IMR-90 (cell line): ENCODE measurements at regions not wholly inside any gene's neighbourhood (a gene's known extent, or its start where the extent isn't known, plus 50 kb on each side); places are given as distances from the start of the nearest gene placed in this dataset.

ENCODE experiments used
- ATAC-seq: fragments of 200-7000 bp; cut with Tn5 transposase; 2 replicates; pipeline ENCODE4 v1.9.1; 2020; ENCODE audit warnings: low read depth, mild to moderate bottlenecking, moderate library complexity
- BruUV-seq: library from RNA; stranded (reverse); fragments of 400-500 nt; replicated peaks from 2 replicates; lab custom pipeline; 2021; lab: Mats Ljungman, UMichigan
- CTCF ChIA-PET: fragments of 300-600 bp; formaldehyde crosslinking; extraction: SDS; loops from one replicate; lab custom pipeline; 2021; ENCODE audit warnings: antibody characterized with exemption; lab: Yijun Ruan, JAX
- POLR2A ChIA-PET: fragments of 300-600 bp; sonication (Branson Sonifier 250); formaldehyde crosslinking; loops from one replicate; lab custom pipeline; 2022; ENCODE audit warnings: antibody characterized with exemption; ENCODE audit not compliant: unreplicated experiment; lab: Charles Lee
- DNase-seq: peaks from one replicate; pipeline ENCODE4 v3.0.0; 2013
- H2AFZ ChIP-seq: replicated peaks from 2 replicates; pipeline ENCODE3; 2013; ENCODE audit warnings: low read length, mild to moderate bottlenecking; ENCODE audit not compliant: poor library complexity
- H2AK5ac ChIP-seq: 2 replicates; pipeline ENCODE4 v1.6.1; 2013; ENCODE audit warnings: low read depth, low read length, inconsistent platforms
- H2AK9ac ChIP-seq: replicated peaks from 2 replicates; pipeline ENCODE3; 2013; ENCODE audit warnings: mild to moderate bottlenecking, low read depth, low read length, moderate library complexity; ENCODE audit not compliant: poor library complexity
- H2BK120ac ChIP-seq: 2 replicates; pipeline ENCODE4 v1.6.1; 2013; ENCODE audit warnings: low read depth, low read length, inconsistent platforms
- H2BK15ac ChIP-seq: 3 replicates; pipeline ENCODE4 v1.6.1; 2013; ENCODE audit warnings: low read depth, low read length, inconsistent platforms
- H2BK20ac ChIP-seq: 2 replicates; pipeline ENCODE4 v1.6.1; 2013; ENCODE audit warnings: low read depth, mild to moderate bottlenecking, inconsistent platforms, low read length, moderate library complexity
- H2BK5ac ChIP-seq: 2 replicates; pipeline ENCODE4 v1.6.1; 2013; ENCODE audit warnings: mild to moderate bottlenecking, low read depth, low read length, inconsistent platforms; ENCODE audit not compliant: poor library complexity, severe bottlenecking
- H3K14ac ChIP-seq: replicated peaks from 2 replicates; pipeline ENCODE4 v1.6.1; 2013; ENCODE audit warnings: low read depth, low read length, inconsistent platforms
- H3K18ac ChIP-seq: 2 replicates; pipeline ENCODE4 v1.6.1; 2013; ENCODE audit warnings: low read depth, low read length, control low read depth
- H3K23ac ChIP-seq: 2 replicates; pipeline ENCODE4 v1.6.1; 2013; ENCODE audit warnings: low read depth, low read length, inconsistent platforms
- H3K27ac ChIP-seq: 2 replicates; pipeline ENCODE4 v1.5.1; 2013; ENCODE audit warnings: mild to moderate bottlenecking, control low read depth, low read length; ENCODE audit not compliant: insufficient read depth
- H3K27me3 ChIP-seq: 2 replicates; pipeline ENCODE4 v1.6.1; 2013; ENCODE audit warnings: low read length; ENCODE audit not compliant: control insufficient read depth, insufficient read depth
- H3K36me3 ChIP-seq: 2 replicates; pipeline ENCODE4 v1.6.1; 2013; ENCODE audit warnings: low read length, mixed read lengths; ENCODE audit not compliant: control insufficient read depth, insufficient read depth
- H3K4ac ChIP-seq: 2 replicates; pipeline ENCODE4 v1.6.1; 2013; ENCODE audit warnings: low read depth, low read length, inconsistent platforms
- H3K4me1 ChIP-seq: 2 replicates; pipeline ENCODE4 v1.6.1; 2013; ENCODE audit warnings: low read length, mixed read lengths; ENCODE audit not compliant: control insufficient read depth, insufficient read depth
- H3K4me2 ChIP-seq: 2 replicates; pipeline ENCODE4 v1.6.1; 2013; ENCODE audit warnings: low read depth, mild to moderate bottlenecking, control low read depth, low read length, moderate library complexity
- H3K4me3 ChIP-seq: 2 replicates; pipeline ENCODE4 v1.5.1; 2013; ENCODE audit warnings: low read depth, mild to moderate bottlenecking, control low read depth, low read length, moderate library complexity; ENCODE audit not compliant: insufficient read depth
- H3K56ac ChIP-seq: 2 replicates; pipeline ENCODE4 v1.6.1; 2013; ENCODE audit warnings: low read length, inconsistent platforms; ENCODE audit not compliant: insufficient read depth; ENCODE audit errors: extremely low read depth
- H3K79me1 ChIP-seq, 2 experiments: 2 replicates each; pipeline ENCODE4 v1.6.1; 2013; ENCODE audit warnings: low read length in 2 of 2, inconsistent platforms in 1 of 2, low read depth in 1 of 2
- H3K9ac ChIP-seq: 2 replicates; pipeline ENCODE4 v1.6.1; 2013; ENCODE audit warnings: low read depth, low read length, control low read depth
- H3K9me1 ChIP-seq: 2 replicates; pipeline ENCODE4 v1.6.1; 2013; ENCODE audit warnings: low read length, inconsistent platforms; ENCODE audit not compliant: insufficient read depth
- H3K9me3 ChIP-seq: 2 replicates; pipeline ENCODE4 v1.6.1; 2013; ENCODE audit warnings: low read length; ENCODE audit not compliant: control insufficient read depth, insufficient read depth
- H4K20me1 ChIP-seq: 2 replicates; pipeline ENCODE4 v1.6.1; 2013; ENCODE audit warnings: low read length, inconsistent platforms; ENCODE audit not compliant: insufficient read depth
- H4K5ac ChIP-seq: 2 replicates; pipeline ENCODE4 v1.6.1; 2013; ENCODE audit warnings: mild to moderate bottlenecking, low read depth, low read length, control low read depth
- H4K8ac ChIP-seq, 2 experiments: 2 replicates each; pipeline ENCODE4 v1.6.1; 2013; ENCODE audit warnings: low read depth in 2 of 2, low read length in 2 of 2, control low read depth in 1 of 2, inconsistent platforms in 1 of 2
- H4K91ac ChIP-seq: 2 replicates; pipeline ENCODE4 v1.6.1; 2013; ENCODE audit warnings: low read depth, low read length, inconsistent platforms; ENCODE audit not compliant: insufficient read depth
- CEBPB ChIP-seq: IDR thresholded peaks from 2 replicates; pipeline ENCODE4 v1.6.1; 2012; ENCODE audit warnings: low read depth, low read length, improper control_type of control experiment
- MAFK ChIP-seq: IDR thresholded peaks from 2 replicates; pipeline ENCODE4 v1.6.1; 2012; ENCODE audit warnings: low read depth, low read length, improper control_type of control experiment
- WGBS, 2 experiments: methylation state at CpG; one replicate each; pipeline versions ENCODE4 v1.1.5 to v1.1.7; 2013; ENCODE audit warnings: missing lambda C conversion rate in 2 of 2; ENCODE audit not compliant: insufficient read length in 1 of 2; ENCODE audit errors: extremely low coverage in 2 of 2; 5-methylcytosine and 5-hydroxymethylcytosine counted together
- dilution Hi-C: fragments of 300-500 bp; cut with HindIII; formaldehyde crosslinking; loops from one replicate; pipeline ENCODE4 v1.14.3; 2018; ENCODE audit warnings: low sequenced_read_pairs; ENCODE audit not compliant: unreplicated experiment
- in situ Hi-C: fragments of 300-500 bp; cut with MboI; formaldehyde crosslinking; loops from 3 replicates; pipeline ENCODE4 v1.14.3; 2019; ENCODE audit warnings: low sequenced_read_pairs, inconsistent platforms, mixed read lengths
- intact Hi-C: fragments of 100-400 bp; cut with micrococcal nuclease; formaldehyde crosslinking; loops from 2 replicates; pipeline ENCODE4 v1.10.0; 2022

GRCh38 chr4:18538121-18538520, 516.6 kb upstream of the LCORL start:
- no peak overlapping the region for H4K8ac ChIP-seq
- no peaks in the 10 kb centered on the region for H3K79me1 ChIP-seq
- H2AFZ ChIP-seq: no peak overlapping the region
- H3K4me1 ChIP-seq: no peaks in the 10 kb centered on the region
- H4K91ac ChIP-seq: no peak overlapping the region
- no peaks in the 10 kb centered on the region for H3K27me3 ChIP-seq
- no peak overlapping the region for H2AK5ac ChIP-seq
- H3K4me2 ChIP-seq: no peak overlapping the region
- no peak overlapping the region for H2BK15ac ChIP-seq
- ChIA-PET POLR2A (interaction anchor here (0.6 kb wide), 1 partner anchor 502 kb away, joined by 3 read pairs; no protein-coding TSS in a partner anchor), CTCF (no interaction called here)
- no peaks in the 10 kb centered on the region for H3K9me1 ChIP-seq
- intact Hi-C loops (no loop called here), dilution Hi-C loops (no loop called here), in situ Hi-C loops (no loop called here)
- no peak overlapping the region for H2BK20ac ChIP-seq
- H3K23ac ChIP-seq: no peak overlapping the region
- no peak overlapping the region for H3K18ac ChIP-seq
- no peak overlapping the region for H2BK120ac ChIP-seq
- BruUV-seq: no TSS peak
- H3K14ac ChIP-seq: no peak overlapping the region
- H3K9ac ChIP-seq: no peak overlapping the region
- no peak overlapping the region for H2BK5ac ChIP-seq
- peaks cover 5% of the 10 kb centered on the region; the same call in 1 of the 2 replicates for H3K9me3 ChIP-seq
- H3K4me3 ChIP-seq: no peak overlapping the region
- no peak overlapping the region for H2AK9ac ChIP-seq
- no peaks in the 10 kb centered on the region for H3K36me3 ChIP-seq
- no peak overlapping the region for H3K27ac ChIP-seq
- TF ChIP-seq CEBPB (no peak), MAFK (peak; percentile 56; the same call in 1 of the 2 replicates)
- H3K56ac ChIP-seq: no peak overlapping the region
- WGBS, 2 experiments: no CpG with 5 or more reads among the region's 2 CpGs
- H4K5ac ChIP-seq: no peak overlapping the region
- ATAC-seq (no peak), DNase-seq (no peak)
- no peaks in the 10 kb centered on the region for H4K20me1 ChIP-seq
- H3K4ac ChIP-seq: no peak overlapping the region
